Cardiac muscle cell (in vitro differentiated cells and primary cell): ENCODE measurements at regions not wholly inside any gene's neighbourhood (a gene's known extent, or its start where the extent isn't known, plus 50 kb on each side); places are given as distances from the start of the nearest gene placed in this dataset.

Source experiments
- DNase-seq, 2 donors: peaks; one replicate each; pipeline versions ENCODE4 v3.0.0 to v3.0.0-alpha.2; 2010 to 2017; ENCODE audit warnings: low read depth in 1 of 2, low spot score in 1 of 2
- H3K27ac ChIP-seq: fragments of 200-600 bp; sonication (generic); 2 replicates; pipeline ENCODE4 v1.5.1; 2016
- H3K27me3 ChIP-seq: fragments of 200-600 bp; sonication (generic); 2 replicates; pipeline ENCODE4 v1.6.0; 2016; ENCODE audit warnings: control low read depth
- H3K36me3 ChIP-seq: fragments of 200-600 bp; sonication (generic); 2 replicates; pipeline ENCODE4 v1.5.1; 2016; ENCODE audit warnings: control low read depth
- H3K4me1 ChIP-seq: fragments of 200-600 bp; sonication (generic); 2 replicates; pipeline ENCODE4 v1.8.1; 2017; ENCODE audit warnings: low read depth, mild to moderate bottlenecking, mixed run types
- H3K4me3 ChIP-seq: fragments of 200-600 bp; sonication (generic); 2 replicates; pipeline ENCODE4 v1.5.1; 2016; ENCODE audit warnings: mild to moderate bottlenecking
- H3K9me3 ChIP-seq: fragments of 200-600 bp; sonication (generic); 2 replicates; pipeline ENCODE4 v1.5.1; 2017; ENCODE audit warnings: low read depth, mild to moderate bottlenecking, control low read depth
- CTCF ChIP-seq: IDR thresholded peaks from 2 replicates; pipeline ENCODE4 v1.5.1; 2012; ENCODE audit warnings: low read depth, mild to moderate bottlenecking, low read length

- DNase-seq: peak in 1 of 2 donors; percentile 56
- Histone ChIP-seq H3K4me3 (no peak overlapping the region), H3K27ac (no peak overlapping the region), H3K4me1 (peaks cover 6% of the 10 kb centered on the region), H3K9me3 (no peaks in the 10 kb centered on the region), H3K27me3 (no peaks in the 10 kb centered on the region), H3K36me3 (no peaks in the 10 kb centered on the region)
- TF ChIP-seq CTCF: no peak
These were observed 190.6 kb upstream of the FOXF1 start for GRCh38 chr16:86319585-86320236.

GRCh38 chr16:86320237-86320595 lies 190.1 kb upstream of the FOXF1 start:
- no peak for TF ChIP-seq CTCF
- H3K9me3 ChIP-seq: no peaks in the 10 kb centered on the region
- no peak for DNase-seq
- H3K4me1 ChIP-seq: peaks cover 6% of the 10 kb centered on the region
- H3K27me3 ChIP-seq: no peaks in the 10 kb centered on the region
- H3K27ac ChIP-seq: no peak overlapping the region
- no peak overlapping the region for H3K4me3 ChIP-seq
- H3K36me3 ChIP-seq: no peaks in the 10 kb centered on the region

DNA sequence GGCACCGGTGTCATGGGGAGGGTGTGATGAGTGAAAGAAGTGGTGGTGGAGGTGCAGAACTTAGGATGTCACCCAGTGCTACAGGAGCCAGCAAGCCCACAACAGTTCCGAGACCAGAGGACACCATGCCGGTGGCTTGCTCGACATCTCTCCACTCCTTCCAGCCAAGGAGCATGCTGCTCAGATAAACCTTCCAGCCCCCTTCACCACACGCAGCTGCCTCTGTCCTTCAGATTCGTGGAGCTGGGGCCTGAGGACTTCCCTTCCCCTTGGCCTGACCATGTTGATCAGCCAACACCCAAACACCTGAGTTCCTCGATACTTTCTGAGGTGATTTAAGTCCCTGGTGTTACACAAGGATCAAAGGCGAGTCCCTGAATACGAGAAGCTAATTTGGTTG lies 188.8 kb upstream of the FOXF1 start:
- no peak for DNase-seq
- H3K27ac ChIP-seq: no peak overlapping the region
- no peaks in the 10 kb centered on the region for H3K36me3 ChIP-seq
- TF ChIP-seq CTCF: no peak
- H3K4me1 ChIP-seq: peaks cover 6% of the 10 kb centered on the region
- H3K9me3 ChIP-seq: no peaks in the 10 kb centered on the region
- H3K27me3 ChIP-seq: no peaks in the 10 kb centered on the region
- H3K4me3 ChIP-seq: no peak overlapping the region

GRCh38 chr16:86322283-86322682 lies 188.0 kb upstream of the FOXF1 start:
- DNase-seq: no peak
- no peaks in the 10 kb centered on the region for H3K27me3 ChIP-seq
- H3K9me3 ChIP-seq: no peaks in the 10 kb centered on the region
- H3K4me1 ChIP-seq: peaks cover 3% of the 10 kb centered on the region
- H3K36me3 ChIP-seq: no peaks in the 10 kb centered on the region
- no peak for TF ChIP-seq CTCF
- H3K4me3 ChIP-seq: no peak overlapping the region
- H3K27ac ChIP-seq: no peak overlapping the region

GRCh38 chr16:86322806-86323205 lies 187.5 kb upstream of the FOXF1 start:
- H3K9me3 ChIP-seq: no peaks in the 10 kb centered on the region
- H3K4me1 ChIP-seq: no peaks in the 10 kb centered on the region
- TF ChIP-seq CTCF: no peak
- no peaks in the 10 kb centered on the region for H3K36me3 ChIP-seq
- no peaks in the 10 kb centered on the region for H3K27me3 ChIP-seq
- H3K27ac ChIP-seq: no peak overlapping the region
- DNase-seq: no peak
- H3K4me3 ChIP-seq: no peak overlapping the region

- no peak overlapping the region for H3K4me3 ChIP-seq
- no peaks in the 10 kb centered on the region for H3K9me3 ChIP-seq
- no peaks in the 10 kb centered on the region for H3K4me1 ChIP-seq
- DNase-seq: no peak
- H3K27ac ChIP-seq: no peak overlapping the region
- no peak for TF ChIP-seq CTCF
- no peaks in the 10 kb centered on the region for H3K27me3 ChIP-seq
- H3K36me3 ChIP-seq: no peaks in the 10 kb centered on the region
These were observed 186.0 kb upstream of the FOXF1 start for GRCh38 chr16:86324320-86324719.
